ENCODE measurements at regions not wholly inside any gene's neighbourhood (a gene's known extent, or its start where the extent isn't known, plus 50 kb on each side); places are given as distances from the start of the nearest gene placed in this dataset.
"Not testable (repeated sequence)": the region's sequence is repeated elsewhere in the genome, so short reads cannot be mapped to it uniquely, and the experiment has no call there.

DNA sequence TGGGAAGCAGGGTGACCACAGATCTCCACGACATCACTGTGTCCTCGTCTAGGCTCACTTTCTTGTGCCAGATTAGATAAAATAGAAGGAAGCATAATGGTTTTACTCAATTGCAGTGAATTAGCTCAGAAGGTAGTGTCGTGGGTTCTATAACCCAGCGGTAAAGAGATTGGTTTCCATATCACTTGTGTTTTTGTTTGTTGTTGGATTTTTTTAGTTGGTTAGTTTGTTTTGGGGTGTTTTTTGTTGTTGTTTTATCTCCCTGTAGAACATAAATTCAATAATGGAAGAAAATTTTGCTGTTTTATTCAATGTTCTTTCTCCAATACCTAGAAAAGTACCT lies 85.9 kb upstream of the PRSS16 start:
- no peak for DNase-seq

GRCh38 chr6:27161946-27162603 lies 85.4 kb upstream of the PRSS16 start:
- DNase-seq, result peak; percentile 72

DNA sequence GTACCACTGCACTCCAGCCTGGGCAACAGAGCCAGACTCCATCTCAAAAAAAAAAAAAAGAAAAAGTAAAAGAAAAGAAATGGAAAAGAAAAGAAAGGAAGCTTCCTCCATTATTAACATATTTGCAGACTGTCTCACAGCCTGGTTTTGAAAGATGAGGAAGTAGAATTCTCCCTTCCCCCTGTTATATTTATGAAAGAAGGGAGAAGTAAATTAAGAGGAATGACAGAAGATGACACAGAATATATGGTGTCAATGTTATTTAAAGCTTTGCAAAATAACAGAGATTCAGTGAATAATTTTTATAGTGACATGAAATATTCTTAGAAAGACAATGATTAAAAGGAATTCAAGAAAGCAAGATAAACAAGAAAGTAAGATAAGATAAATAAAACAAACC lies 83.7 kb upstream of the PRSS16 start:
- DNase-seq, result no peak

DNA sequence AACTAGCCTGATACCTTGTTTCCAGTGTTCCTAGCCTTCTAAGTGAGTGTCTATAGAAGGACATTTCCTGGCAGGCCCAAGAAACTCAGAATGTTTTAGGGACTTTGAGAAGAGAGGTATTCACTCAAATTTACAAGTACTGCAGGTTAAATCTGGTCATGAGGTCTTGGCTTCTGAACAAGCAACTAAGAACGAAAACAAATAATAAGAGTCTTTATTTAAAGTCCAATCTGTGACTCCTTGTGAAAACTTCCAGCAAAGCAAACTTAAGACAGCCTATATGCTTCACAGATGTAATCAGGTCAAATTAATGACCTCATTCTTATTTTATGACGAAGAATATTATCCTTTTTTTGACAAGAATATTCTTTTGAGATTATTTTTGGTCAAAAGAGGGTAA lies 79.4 kb upstream of the PRSS16 start:
- DNase-seq, result no peak

DNA sequence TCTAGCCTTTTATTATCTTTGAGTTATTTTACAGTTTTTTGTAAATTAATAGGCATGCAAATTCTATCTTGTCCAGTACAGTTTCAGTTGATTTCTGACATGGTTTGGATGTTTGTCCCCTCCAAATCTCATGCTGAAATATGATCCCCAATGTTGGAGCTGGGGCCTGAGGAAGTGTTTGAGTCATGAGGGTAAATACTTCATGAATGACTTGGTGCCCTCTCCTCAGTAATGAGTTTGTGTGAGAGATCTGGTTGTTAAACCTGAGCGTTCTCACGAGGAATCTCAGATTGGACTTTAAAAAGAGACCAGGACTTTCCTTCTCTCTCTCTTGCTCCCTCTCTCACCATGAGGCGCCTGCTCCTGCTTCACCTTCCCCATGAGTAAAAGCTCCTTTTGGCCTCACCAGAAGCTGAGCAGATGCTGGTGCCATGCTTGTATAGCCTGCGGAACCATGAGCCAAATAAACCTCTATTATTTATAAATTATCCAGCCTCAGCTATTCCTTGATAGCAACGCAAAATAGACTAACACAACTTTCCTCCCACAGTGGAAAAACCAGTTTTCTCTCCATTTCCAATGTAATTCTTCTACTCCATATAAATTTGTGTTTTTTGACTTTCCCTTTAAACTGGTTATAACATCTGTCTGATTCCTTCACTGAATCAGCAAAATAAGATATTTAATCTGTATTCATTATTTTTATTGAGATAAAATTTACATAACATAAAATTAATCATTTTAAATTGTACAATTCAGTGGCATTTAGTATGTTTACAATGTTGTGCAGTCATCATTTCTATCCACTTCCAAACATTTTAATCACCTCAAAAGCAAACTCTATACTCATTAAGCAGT lies 78.7 kb upstream of the PRSS16 start:
- no peak for DNase-seq

- not testable (repeated sequence) for DNase-seq
Observed at GRCh38 chr6:27172524-27173231, 74.8 kb upstream of the PRSS16 start.

- not testable (repeated sequence) for DNase-seq
Observed at GRCh38 chr6:27173232-27173601, 74.3 kb upstream of the PRSS16 start.

- no peak for DNase-seq
Observed at GRCh38 chr6:27174958-27175357, 72.5 kb upstream of the PRSS16 start.

GRCh38 chr6:27176096-27176495 lies 71.4 kb upstream of the PRSS16 start:
- DNase-seq, result peak; percentile 85

DNA sequence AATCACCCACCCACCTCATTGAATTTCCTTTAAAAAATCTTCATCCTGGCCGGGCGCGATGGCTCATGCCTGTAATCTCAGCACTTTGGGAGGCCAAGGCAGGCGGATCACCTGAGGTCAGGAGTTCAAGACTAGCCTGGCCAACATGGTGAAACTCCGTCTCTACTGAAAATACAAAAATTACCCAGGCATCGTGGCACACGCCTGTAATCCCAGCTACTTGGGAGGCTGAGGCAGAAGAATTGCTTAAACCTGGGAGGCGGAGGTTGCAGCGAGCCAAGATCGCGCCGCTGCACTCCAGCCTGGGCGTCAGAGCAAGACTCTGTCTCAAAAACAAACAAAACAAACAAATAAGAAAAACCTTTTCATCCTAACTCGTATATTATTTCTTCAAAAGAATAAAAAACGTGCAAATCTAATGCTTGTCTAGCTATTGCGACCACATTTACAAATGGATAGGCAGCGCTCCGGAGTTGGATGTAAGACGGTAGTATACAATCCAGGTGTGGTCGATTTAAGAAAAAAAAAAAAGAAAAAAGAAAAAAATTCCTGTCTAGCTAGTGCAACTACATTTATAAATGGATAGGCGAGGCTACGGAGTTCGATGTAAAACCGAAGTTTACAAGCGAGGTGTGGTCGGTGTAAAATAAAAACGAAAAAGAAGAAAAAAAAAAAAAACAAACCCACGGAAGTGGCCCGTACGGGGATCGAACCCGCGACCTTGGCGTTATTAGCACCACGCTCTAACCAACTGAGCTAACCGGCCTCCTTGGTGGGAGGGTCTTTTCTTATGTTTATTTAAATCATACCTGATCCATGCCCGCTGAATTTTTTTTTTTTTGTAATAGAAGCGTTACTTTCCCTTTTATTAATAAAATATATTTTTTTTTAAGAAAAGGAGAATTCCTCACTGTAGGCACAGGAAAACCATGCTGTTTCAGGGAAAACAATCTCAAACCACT lies 70.7 kb upstream of the PRSS16 start:
- peak; percentile 90 for DNase-seq

- peak; percentile 91 for DNase-seq
Observed at GRCh38 chr6:27177485-27178406, 69.8 kb upstream of the PRSS16 start.

GRCh38 chr6:27178407-27178730 lies 69.1 kb upstream of the PRSS16 start:
- DNase-seq, result no peak

GRCh38 chr6:27178860-27179259 lies 68.6 kb upstream of the PRSS16 start:
- DNase-seq, result no peak

DNA sequence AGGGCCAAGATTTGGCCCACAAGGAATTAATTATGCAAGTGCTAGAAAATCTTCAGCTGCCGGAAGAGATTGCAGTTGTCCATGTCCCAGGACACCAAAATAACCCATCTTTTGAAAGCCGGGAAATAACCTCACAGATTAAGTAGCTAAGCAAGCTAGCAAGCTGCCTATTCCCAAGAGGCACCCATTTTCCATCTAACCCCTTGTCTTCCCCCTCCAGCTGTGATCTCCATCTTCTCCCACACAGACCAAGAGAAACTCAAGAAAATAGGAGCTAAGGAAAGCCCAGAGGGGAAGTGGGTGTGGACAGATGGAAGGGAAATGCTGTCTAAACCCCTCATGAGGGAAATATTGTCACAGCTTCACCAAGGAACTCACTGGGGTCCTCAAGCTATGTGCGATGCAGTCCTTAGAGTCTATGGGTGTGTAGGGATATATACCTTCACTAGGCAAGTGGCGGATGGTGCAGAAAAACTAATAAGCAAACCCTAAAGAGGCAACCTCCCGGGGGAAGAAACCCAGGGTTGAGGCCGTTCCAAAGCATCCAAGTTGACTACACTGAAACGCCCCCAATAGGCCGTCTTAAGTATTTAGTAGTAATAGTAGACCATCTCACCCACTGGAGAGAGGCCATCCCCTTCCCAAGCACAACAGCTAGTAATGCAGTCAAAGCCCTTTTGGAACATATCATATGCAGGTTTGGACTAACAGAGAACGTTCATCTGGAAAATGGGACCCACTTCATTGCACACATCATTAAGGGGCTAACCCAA lies 64.3 kb upstream of the PRSS16 start:
- no peak for DNase-seq

DNA sequence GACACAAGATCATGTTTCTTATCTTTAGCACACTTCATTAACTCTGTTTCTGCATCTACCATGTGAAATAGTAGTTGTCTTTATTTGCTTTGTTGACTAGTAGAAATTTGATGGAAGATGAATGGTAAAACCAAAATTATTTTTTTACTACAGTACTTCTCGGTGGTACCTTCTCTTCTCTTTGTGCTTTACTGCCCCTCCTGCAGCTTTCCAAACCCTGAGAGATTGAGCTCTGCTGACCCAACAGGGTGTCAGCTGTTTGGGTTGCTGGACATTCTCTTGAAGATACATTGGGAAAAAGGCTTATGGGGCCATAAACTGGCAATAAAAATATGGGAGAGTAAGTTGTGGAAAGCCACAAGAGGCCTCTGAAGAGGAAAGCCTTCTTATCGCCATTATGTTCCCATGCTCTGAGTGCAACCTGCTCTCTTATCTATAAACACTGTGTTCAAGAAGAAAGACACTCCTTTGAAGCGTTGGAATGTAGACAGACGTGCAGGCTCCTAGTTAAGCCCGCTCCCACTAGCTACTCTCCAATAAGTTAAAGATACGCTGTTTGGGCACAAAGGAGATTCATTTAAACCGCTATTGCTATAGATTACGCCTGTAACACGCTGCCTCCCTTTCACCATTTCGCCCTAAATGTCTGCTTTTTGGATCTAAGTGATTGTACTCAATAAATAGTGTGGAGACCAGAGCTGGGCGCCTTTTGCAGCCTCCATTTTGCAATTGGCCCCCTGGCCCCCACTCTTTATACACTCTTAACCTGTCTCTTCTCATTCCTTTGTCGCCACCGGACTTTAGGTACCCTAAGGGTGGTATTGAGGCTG lies 60.1 kb upstream of the PRSS16 start:
- no peak for DNase-seq

- DNase-seq, result peak; percentile 80
Observed at GRCh38 chr6:27188061-27188884, 59.2 kb upstream of the PRSS16 start.

DNA sequence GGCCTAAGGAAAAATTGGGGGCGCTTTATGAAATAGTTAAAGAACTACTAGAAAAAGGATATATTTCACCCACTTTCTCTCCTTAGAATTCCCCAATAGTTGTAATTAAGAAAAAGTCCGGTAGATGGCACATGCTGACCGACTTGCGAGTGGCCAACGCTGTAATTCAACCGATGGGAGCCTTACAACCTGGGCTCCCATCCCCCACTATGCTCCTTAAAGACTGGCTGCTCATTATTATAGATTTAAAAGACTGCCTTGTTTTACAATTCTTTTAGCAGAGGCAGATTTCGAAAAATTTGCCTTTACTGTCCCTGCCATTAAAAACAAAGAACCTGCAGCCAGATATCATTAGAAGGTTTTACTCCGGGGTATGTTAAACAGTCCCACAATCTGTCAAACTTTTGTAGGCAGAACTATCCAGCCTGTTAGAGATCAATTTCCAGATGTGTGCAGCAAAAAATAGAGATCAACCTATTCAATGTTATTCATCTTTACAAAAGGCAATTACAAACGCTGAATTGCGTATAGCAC lies 58.5 kb upstream of the PRSS16 start:
- peak; percentile 94 for DNase-seq

- no peak for DNase-seq
Observed at GRCh38 chr6:27190126-27190525, 57.4 kb upstream of the PRSS16 start.

All from tongue (tissue), 1 donor.